HG02610 (cell line): ENCODE measurements at regions not wholly inside any gene's neighbourhood (a gene's known extent, or its start where the extent isn't known, plus 50 kb on each side); places are given as distances from the start of the nearest gene placed in this dataset.
A peak's percentile ranks its signal among the peaks of the same experiment; 100 is the strongest.
"Not testable (repeated sequence)": the region's sequence is repeated elsewhere in the genome, so short reads cannot be mapped to it uniquely, and the experiment has no call there.

ENCODE experiments used
- ATAC-seq: cut with Tn5 transposase; IDR thresholded peaks from one replicate; pipeline ENCODE4 v1.9.1; 2021; ENCODE audit warnings: mild to moderate bottlenecking, moderate library complexity; ENCODE audit not compliant: unreplicated experiment

DNA sequence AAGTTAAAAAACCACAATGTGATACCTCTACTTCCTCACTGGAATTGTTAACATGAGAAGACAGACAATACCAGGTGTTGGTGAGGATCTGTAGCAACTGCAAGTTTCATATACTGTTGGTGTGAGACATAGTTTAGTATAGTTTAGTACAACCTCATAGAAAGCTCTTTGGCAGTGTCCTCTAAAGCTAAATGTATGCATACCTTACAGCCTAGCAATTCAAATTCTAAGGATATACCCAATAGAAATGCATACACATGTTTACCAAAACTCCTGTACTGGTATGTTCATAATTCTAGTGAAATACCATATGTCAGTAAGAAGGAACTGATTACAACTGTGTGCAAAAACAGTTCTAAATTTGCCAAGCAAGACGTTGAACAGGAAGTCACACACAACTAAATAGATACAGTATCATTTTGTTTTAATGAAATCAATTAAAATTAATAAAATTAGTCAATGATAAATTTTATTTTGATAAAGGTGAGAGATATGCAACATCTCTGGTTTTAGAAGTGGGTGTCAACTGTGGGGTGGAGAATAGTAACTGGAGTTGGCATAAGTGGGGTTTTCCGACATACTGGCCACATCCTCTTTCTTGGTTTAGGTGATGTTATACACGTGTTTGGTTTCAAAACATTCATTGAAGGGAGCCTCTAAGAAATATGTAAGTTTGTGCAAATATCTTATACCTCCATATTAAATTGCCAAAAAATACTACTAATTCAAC lies 450.7 kb downstream of the PTPRC start:
- peak; percentile 93 for ATAC-seq

DNA sequence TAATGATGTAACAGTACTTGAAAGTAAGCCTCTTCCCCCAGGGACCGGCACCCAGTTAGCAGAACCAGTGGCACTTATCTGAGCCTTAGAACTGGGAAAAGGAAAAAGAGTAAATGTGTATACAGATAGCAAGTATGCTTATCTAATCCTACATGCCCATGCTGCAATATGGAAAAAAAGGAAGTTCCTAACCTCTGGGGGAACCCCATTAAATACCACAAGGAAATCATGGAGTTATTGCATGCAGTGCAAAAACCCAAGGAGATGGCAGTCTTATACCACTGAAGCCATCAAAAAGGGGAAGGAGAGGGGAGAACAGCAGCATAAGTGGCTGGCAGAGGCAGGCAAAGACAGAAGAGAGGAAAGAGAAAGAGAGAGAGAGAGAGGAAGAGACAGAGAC lies 456.8 kb downstream of the PTPRC start:
- ATAC-seq, result not testable (repeated sequence)

DNA sequence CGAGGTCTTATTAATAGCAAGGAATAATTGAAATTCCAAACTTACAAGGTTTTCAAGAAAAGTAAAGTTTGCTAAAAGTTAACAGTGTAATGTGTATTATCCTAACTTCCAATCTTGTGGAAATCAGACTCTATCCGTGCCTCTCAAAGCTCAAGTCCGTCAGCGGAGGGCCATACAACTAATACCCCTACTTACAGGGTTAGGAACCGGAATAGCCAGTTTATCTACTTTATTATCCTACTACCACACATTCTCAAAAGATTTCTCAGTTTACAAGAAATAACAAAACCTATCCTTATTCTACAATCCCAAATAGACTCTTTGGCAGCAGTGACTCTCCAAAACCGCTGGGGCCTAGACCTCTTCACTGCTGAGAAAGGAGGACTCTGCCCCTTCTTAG lies 457.8 kb downstream of the PTPRC start:
- ATAC-seq, result no peak

DNA sequence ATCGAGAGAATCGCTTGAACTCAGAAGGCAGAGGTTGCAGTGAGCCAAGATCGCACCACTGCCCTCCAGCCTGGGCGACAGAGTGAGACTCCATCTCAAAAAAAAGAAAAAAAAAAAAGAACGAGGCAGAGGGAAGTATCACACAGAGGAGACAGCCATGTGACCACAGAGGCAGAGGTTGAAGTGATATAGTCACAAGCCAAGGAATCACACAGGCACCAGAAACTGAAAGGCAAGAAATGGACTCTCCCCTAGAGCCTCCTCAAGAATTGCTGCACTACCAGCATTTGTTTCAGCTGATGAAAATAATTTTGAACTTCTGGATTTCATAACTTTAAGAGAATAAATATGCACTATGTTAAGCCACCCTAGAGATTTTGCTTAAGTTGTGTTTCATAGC lies 459.6 kb downstream of the PTPRC start:
- no peak for ATAC-seq

DNA sequence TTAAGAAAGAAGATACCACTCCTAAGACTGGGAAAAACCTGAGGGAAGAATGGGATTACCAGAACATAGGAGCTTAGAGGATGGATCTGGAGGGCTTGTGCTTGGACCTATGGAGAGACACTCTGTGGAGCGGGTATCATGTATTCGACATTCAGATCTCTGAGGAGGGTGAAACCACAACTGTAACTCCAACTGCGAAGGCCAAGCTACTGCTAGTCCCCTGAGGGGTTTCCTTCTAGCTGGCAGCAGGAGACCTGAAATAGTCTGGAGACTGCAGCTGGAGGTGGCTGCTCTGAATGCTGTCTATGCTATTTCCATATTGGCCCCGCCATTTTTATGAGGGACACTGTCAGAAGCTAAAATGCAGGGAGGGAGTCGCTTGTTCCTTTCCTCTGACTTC lies 462.3 kb downstream of the PTPRC start:
- no peak for ATAC-seq

DNA sequence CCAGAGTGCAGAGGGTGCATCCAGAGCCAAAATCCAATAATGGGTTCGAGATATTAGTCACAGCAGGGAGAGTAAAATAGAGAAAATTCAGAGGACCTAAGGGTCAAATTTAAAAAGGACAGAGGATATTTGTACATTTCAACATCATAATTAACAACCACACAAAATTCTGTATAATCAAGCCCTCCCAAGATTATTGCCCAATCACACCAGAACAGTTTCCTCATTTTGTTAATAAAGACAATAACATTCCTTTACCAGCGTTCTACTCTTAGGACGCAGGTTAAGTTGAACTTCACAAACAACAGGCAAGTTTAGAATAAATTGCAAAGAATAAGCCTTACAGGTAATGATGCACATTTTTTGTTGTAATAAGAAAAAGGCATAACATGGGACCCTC lies 462.8 kb downstream of the PTPRC start:
- no peak for ATAC-seq

DNA sequence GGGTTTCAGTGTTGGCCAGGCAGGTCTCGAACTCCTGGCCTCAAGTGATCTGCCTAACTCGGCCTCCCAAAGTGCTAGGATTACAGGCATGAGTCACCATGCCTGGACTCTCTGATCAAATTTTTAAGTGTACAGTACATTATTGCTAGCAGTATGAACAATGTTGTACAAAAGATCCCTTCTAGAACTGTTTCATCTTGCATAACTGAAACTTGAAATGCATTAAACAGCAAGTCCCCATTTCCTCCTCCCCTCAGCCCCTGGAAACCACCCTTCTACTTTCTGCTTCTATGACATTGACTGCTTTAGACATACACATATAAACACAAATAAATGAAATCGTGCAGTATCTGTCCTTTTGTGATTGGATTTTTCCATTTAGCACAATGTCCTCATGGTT lies 463.4 kb downstream of the PTPRC start:
- peak; percentile 79 for ATAC-seq

DNA sequence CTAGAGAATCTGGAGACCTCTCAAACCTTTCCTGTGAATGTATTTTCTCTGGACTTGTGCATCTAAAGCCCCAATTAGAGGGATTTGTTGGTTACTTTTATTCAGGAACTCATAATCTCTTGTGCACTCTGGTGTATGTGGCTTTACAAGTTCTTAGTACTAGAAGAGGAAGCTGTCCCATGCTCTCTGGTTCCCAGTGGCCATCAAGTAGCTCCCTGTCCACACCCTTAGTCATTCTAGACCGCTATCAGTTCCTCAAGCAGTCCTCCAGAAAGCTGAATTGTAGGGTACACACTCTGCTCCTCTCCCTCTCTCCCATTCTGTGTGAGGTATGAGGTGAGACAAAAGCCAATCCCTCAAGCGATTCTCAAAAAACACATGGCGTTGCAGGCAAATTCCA lies 470.3 kb downstream of the PTPRC start:
- ATAC-seq, result no peak

DNA sequence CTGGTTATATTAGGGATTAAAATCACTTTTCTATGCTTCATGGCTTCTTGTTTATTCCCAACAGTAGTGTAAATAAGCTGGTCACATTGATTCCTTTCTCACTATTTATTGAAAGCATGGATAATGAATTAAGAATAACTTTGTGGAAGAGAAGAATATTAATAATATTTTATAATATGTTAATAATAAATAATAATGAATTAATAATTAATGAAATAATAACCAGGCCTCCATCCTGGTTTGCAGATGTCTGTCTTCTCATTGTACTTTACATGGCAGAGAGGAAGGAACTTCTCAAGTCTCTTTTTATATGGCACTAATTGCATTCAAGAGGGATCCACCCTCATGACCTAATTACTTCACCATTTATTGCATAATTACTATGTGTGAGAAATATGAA lies 473.5 kb downstream of the PTPRC start:
- no peak for ATAC-seq

DNA sequence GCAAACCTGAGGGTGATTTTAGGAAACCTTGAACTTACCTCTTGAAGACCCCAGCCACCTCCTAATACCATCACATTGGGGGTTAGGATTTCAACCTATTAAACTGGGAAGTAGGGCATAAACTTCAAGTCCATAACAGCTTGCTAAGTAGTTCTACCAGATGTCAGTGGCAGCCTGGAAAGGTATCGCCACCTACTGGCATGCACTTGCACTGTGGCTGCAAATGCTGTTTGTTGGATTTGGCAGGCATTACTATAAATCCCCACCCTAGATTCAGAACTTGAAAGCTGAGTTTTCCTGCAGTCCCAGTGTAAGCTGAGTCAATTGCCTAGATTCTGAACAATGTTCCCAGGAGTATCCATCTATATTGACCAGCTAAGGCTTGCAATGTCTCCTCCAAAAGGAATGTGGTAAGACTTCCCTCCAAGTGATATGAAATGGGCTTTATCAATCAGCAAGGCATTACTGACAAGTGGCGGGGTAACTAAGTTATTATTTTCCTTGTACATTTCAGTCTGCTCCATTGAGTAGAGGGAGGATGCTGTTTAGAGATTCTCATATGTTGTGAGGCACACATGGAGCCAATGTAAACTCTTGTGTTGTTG lies 474.5 kb downstream of the PTPRC start:
- no peak for ATAC-seq

DNA sequence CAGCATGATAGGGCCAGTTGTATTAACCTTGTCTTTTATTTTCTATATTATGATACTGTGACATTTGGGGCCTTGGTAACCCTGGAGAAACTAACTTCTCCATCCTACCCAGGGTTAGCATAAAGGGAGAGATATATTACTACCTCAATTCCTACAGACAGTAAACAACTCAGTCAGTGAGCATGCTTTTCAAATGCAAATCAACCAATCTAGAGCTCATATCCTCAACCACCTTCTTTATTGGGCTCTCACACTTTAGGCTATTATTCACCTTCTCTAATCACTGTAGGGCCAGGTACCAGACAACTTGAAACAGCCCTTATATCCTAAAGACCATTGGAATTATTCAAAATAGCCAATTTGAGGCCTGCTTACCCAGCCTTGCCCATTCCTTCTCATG lies 477.6 kb downstream of the PTPRC start:
- ATAC-seq, result no peak

DNA sequence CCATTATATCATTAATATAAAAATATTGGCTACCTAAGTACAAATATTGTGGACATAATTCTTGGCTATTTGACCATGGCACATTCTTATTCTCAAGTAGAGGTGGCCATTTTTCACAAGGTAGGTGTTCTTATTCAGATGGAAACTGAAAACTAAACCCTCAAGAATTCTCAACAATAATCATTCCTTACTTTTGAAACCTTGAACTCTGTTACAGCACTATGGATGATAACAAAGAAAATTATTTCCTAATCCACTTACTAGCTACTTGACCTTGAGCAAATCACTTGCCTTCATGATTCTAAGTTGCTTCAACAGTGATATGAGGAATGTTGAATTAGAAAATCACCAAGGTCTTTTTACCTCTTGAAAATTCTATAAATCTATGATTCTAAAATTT lies 482.2 kb downstream of the PTPRC start:
- ATAC-seq, result no peak

DNA sequence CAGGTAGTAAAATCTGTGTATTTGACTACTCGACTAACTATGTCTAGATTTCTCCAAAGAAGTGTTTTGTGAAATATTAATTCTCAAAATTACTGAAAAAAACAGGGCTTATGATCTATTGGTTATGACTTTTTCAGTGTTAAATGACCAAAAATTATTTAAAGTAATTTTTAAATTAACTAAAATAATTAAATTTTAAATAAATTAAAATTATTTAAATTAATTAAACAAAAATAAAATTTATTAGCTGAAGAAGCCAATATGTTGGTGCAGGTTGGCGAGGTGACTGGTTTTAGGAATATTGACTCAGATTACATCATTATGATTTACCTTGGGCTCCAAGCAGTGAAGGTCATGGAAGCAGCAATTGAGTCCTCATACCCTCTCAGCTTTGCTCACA lies 483.2 kb downstream of the PTPRC start:
- no peak for ATAC-seq

DNA sequence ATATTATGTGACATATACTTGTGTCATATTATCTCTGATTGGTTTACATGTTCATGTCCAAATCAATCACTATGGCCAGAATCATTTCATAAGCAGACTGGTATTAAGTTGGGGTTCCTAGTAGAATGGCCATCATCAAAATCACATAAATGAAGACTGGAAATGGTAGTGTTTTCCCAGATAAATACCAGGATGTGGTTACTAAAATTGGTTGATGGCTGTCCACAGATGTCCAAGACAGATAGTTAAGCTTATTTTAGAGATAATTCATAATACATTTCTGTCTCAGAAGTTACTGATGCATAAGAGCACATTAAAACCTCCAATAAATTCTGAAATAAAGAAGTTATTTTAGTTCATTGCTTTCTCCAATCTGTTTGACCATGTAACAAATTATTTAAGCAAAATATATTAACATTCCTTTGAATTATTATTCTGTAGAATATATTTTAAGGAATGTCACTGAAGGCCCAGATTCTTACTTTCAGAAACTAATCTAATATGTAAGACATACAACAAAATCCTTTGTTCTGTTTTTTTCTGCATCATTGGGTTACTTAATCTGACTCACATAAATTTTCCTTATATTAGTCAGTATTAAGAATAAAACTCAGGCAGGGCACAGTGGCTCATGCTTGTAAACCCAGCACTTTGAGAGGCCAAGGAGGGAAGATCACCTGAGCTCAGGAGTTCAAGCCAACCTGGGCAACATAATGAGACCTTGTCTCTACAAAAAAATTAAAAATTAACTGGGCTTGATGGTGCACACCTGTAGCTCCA lies 483.9 kb downstream of the PTPRC start:
- no peak for ATAC-seq

DNA sequence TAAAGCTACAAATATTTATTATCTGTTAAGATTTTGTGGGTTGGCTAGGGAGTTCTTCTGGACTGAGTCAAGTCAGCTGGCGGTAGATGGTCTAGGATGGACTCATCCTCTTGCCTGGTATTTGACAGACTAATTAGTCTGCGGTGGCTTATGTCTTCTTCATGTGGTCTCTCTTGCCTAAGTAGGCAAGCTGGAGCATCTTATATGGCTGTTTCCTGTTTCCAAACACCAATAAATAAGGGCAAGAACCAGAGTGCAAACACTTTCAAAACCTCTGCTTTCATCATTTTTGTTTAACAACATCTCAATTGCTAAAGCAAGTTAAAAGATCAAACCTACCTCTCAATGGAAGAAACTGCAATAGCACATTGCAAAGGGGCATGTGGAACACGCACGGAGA lies 484.8 kb downstream of the PTPRC start:
- ATAC-seq, result no peak

DNA sequence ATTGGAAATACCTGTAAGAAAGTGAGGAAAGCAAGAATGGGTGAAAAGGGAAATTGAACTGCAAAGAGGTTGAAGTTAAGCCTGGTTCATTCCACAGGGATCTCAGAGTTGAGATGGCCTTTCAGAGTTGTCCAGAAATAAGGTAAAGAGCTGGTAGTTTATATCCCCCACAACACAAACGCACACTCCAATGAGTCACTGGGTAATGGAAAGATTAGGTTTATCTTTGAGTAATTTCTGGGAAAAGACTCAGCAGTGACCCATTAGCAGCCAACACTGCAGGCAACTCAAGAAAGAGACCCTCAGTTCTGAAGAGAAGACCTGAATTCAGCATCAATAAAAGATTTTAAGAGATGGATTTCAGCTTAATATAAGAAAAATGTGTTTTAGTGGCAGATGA lies 485.5 kb downstream of the PTPRC start:
- no peak for ATAC-seq

DNA sequence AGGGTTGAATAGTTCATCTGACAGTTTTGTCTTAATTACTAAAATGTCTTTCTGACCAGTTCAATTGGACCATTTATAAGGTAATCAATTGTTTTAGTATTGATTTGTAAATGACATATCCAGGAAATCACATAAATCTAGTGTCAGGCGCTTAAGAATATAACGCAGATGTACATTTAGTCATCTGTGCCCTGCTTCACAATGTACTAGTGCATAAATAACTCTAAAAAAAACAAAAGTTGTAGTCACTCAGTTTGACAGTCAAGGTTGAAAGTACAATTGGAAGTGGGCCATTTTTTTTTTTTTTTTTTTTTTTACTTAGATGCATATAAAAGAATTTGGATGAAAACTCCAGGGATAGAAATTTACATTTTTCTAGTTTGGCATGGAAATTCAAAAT lies 490.4 kb downstream of the PTPRC start:
- ATAC-seq, result no peak

DNA sequence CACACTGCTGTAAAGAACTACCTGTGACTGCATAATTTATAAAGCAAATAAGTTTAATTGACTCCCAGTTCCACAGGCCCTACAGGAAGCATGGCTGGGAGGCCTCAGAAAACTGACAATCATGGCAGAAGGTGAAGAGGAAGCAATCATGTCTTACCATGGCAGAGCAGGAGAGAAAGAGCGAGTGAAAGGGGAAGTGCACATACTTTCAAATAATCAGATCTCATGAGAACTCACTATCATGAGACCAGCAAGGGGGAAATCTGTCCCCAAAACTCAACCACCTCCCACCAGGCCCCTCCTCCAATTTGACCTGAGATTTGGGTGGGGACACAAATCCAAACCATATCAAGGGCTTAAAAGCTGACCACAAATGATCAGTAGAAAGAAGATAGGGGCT lies 493.2 kb downstream of the PTPRC start:
- ATAC-seq, result no peak

DNA sequence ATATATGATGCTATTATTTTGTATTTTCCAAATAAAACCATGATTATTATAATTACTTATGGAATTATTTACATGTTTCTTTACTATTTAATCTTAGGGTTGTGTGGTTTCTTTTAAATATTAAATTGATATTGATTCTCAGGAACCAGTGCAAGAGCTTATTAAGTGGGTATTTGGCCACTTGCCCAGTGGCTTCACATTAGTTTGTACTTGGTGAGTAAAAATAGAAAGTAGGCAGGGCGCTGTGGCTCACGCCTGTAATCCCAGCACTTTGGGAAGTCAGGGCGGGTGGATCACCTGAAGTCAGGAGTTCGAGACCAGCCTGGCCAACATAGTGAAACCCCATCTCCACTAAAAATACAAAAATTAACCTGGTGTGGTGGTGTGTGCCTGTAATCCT lies 497.1 kb downstream of the PTPRC start:
- no peak for ATAC-seq

DNA sequence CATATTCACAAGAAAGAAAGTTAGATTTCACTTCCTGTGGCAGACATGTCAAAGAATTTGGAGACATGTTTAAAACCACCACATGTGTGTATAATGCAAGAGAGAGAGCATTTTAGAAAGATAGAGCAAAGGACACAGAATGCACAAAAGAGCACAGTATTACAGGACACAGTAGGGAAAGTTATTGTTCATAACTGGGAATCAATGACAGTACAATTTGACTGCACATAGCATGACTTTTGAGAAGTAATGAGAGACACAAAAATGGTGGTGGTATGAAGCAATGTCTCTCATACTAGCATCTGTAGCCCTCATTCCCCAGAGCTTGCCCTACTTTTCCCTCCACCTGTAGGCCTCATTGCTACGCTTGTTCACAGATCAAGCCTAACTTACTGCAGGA lies 499.2 kb downstream of the PTPRC start:
- no peak for ATAC-seq

DNA sequence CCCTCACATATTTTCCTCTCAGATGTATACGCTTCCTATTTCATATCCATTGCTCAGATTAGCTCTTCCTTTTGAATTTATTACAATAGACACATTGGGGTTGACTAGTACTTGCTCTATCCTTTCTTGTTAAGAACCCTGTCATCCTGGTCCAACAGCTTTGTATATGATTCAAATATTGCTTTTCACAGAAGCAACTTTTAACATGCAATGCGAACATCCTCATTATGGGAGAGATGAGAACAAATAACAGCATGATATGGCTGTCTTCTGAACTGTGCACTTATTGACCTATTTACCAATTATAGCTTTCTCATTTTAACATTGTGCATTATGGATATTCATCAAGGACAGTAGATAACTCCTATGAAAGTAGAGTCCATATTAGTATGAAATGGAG lies 510.8 kb downstream of the PTPRC start:
- no peak for ATAC-seq

DNA sequence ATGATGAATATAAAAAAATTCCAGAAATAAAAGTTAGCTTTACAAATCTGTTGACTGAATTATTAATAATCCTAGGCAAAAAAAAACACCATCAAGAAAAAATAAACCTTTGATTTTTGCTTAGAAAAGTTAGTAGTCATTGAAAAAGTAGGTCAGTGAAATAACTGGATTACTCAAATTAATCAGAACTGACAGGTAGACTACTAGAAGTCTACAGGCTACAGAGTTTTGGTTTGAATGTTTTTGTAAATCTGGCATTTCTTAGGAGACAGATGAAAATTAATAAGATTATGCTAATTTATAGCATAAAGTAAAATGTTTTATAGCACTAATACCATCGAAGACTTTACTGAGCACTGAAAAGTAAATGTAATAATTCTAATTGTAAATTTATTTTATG lies 511.9 kb downstream of the PTPRC start:
- ATAC-seq, result no peak
